Fibroblast of the conjunctiva (primary cell): ENCODE measurements at regions not wholly inside any gene's neighbourhood (a gene's known extent, or its start where the extent isn't known, plus 50 kb on each side); places are given as distances from the start of the nearest gene placed in this dataset.
"Not testable (repeated sequence)": the region's sequence is repeated elsewhere in the genome, so short reads cannot be mapped to it uniquely, and the experiment has no call there.

Source experiments
- DNase-seq: peaks from one replicate; pipeline ENCODE4 v3.0.0-alpha.2; 2010; ENCODE audit warnings: low read depth

DNA sequence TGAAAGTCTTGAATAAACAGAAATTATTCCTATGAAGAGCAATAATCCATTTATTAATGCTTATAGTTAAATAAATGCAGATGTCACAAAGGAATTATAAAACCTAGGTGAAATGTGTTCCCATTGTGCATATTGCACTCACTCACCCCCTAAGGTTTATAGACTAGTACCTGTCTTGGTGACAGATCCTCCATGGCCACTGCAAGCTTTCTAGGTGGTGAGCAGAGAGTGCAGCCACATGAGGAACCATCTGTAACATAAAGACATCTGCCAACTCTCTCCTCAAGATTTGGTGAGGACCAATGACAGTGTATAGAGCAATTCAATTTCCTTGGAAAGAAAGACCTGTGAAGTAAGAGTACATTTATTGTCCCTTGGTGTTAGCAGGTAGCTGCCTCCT, 616.4 kb downstream of the CENPC start:
- not testable (repeated sequence) for DNase-seq

DNA sequence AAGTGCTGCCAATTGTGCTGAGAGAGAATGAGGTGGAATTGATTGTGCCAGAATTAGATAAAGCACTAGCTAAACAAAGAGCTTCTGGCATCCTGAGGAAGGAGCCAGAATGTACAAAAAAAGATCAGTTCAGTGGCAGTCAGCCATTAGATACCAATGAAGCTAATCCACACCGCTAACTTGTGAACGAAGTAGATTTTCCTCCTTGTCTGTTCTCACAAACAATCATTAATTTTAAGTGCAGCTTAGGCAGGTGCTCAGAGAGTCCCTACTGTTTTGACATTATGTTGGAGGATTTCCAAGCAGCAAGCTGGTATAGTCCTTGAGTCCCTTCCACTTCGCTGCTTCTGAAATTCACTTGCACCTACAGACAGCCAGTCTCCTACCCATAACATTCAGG, 617.4 kb downstream of the CENPC start:
- no peak for DNase-seq

DNA sequence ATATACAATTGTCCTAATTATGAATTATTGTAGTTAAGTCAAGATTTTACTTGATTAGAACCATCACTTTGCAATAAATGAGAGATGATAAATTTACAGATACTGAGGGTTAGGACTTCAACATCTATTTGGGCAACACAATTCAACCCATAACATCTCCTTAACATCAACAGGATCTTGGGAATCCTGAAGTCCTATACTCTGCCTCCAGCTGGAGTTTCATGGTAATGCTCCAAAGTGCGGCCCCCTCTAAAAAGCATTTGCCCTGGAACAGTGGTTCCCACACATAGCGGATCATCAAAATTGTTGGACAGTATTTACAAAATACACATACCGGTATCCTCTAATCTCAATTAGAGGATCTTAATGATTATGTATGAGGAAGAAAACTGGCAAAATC, 618.6 kb downstream of the CENPC start:
- no peak for DNase-seq

DNA sequence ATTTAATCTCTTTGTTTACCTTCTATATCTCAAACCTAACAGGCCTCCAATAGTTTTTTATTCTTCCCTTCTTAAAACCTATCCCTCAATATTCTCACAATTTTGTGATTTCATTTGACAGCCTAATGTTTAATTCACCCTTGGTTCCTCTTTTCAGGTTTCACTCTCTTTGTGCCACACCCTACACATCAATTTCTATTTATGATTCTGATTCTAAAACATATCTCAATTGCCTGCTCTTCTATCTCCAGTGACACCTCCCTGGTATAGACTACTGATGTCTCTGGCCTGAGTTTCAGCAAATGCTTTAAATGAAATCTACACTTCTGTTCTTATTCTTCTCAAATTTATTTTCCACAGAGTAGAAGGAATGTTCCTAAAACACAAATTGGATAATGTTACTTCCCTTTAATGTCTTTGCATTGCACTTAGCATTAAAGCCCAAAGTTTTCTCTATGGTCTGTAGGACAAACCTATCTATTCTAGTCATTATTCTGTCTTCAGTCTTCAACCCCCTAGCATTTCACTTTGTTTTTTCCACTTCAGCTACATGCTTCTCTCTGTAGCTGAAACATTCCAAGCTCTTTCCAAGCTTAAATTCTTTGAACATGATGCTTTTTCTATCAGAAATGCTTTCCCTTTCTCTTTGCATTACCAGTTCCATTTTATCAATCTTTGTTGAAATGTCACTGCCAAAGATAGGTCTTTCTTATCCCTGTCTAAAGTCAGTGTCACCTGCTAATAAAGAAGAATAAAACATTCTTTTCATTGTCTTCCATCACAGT, 622.0 kb downstream of the CENPC start:
- DNase-seq, result no peak

DNA sequence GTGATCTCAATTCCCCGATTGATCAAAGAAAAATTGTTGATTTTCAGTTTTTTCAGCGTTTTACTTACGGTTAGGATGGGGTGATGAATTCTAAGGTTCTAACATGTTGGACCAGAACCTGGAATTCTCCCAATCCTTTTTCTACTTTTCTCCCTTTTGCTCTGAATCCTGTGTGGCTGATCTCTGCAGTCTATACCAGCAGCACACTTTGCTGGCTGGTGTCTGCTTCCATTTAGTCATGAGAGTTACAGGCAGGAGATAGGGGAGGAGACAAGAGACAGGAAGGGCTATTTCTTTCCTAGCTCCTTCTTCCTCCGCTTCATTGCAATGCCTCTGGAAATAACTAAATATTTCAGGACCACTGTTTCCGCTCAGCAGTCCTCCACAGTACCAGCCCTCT, 623.9 kb downstream of the CENPC start:
- no peak for DNase-seq

DNA sequence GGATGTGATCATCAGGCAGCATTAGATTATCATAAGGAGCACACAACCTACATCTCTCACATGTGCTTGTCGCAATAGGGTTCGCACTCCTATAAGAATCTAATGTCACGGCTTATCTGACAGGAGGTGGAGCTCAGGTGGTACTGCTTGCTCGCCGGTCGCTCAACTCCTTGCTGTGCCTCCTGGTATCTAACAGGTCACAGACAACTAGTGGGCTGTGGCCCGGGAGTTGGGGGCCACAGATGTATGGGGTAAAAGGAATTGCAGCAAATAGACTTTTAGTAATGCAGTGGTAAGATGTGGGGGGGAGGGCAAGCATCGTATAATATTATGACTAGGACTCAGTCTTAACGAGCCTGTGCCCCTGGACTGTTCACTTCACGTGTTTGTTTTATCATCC, 624.8 kb downstream of the CENPC start:
- DNase-seq, result no peak

DNA sequence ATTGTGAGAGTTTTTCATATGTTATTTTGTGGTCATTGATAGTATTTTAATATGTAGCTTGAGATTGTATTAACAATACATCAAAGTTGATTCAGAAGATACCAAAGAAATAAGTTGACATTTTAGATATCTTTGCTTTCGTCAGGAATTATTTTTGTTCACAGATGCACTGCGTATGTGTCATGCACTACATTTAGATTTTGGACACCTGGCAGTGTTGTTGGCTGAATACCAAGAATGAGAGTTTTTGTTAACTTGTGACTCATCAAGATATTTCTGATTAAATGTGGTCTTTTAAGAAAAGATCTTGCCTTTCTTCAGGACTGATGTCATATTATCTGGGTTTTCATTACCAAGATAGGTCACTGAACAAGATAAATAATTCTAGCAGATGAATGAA, 633.4 kb downstream of the CENPC start:
- DNase-seq, result no peak

DNA sequence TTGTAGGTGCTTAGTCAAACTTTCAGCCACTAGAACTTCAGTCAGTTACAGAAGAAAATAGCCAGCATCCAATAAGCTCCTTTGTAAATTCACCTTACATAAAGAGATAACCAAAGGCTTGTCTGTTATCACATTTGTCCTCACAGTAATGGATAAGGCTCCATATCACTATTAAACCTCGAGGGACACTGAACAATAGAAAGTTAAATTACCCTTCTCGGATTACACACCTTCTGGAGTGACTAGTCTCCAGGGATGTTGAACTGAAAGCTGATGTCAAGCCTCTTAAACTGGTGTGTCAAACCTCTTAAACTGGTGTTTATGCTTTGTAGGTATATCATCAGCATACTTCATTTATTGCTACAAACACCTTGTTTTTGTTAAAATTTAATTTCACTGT, 639.0 kb downstream of the CENPC start:
- no peak for DNase-seq

DNA sequence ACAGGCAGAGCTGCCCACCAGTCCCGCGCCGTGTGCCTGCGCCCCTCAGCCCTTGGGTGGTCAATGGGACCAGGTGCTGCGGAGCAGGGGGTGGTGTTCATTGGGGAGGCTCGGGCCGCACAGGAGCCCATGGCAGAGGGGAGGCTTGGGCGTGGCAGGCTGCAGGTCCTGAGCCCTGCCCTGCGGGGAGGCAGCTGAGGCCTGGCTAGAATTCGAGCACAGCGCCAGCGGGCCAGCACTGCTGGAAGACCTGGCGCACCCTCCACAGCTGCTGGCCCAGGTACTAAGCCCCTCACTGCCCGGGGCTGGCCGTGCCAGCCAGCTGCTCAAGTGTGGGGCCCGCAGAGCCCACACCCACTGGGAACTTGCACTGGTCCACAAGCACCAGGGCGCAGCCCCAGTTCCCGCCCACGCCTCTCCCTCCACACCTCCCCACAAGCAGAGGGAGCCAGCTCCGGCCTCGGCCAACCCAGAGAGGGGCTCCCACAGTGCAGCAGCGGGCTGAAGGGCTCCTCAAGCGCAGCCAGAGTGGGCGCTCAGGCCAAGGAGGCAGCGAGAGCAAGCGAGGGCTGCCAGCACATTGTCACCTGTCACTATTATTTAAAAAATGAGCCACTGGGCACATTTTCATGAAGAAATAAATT, 645.8 kb downstream of the CENPC start:
- no peak for DNase-seq

DNA sequence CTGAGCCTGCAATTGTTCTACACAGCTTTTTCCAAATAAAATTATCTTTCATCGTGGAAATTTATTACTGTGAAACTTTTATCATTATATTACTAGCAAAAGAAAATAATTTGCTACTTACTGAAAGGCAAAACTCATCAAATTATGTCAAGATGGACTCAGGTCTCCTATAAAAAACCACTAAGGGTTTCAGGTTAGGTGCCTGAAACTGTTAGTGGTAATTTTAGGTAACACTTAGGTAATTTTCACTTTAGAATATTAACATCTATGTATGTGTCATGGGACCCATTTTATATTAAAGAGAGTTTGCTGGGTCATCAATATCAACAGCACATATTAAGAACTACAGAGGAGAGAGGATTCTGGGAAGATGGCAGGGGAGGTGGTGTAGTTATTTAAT, 651.5 kb downstream of the CENPC start:
- no peak for DNase-seq

DNA sequence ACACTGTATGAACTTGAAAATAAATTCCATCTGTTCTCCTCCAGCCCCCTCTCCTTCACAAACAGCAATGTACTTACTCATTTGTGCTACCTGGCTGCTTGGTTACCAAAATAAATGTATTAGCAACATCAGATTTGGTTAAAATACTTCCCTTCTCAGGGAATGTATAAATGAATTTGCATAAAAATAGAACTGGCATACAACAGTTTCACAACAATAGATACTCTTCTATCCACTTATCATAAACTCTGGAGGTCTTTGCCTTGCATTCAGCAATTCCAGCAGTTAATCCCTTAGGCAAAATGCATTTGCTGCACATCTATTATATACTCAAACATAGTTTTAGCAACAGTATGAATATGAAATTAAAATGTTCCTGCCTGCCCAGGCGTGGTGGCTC, 658.2 kb downstream of the CENPC start:
- no peak for DNase-seq

DNA sequence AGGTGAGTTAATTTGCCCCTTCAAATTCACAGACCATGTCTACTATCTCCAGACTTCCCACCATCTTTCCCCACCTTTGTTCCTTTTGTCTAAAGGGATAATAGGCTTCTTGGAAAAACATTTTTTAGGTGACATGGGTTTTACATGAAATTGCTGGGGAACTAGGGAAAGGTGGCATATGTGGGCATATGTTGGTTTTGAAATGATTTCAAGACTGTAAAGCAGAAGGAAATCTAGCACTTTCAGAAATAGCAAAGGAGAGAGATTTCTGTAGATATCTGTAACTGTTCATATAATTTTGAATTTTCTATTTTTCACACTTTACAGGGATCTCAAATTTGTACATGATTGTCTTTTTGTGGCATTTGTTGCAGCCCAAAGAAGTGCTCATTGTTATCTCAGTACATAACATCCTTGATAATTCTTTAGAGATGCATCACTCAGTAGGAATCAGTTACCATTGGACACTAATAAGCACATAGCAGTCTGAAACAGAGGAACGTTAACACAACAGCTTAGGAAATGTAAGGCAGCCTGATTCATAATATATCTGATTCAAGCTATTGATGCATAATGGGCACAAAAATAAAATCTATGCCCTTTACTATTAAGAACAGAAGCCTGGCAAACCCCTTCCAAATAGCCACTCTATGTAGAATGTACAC, 659.7 kb downstream of the CENPC start:
- DNase-seq, result no peak

DNA sequence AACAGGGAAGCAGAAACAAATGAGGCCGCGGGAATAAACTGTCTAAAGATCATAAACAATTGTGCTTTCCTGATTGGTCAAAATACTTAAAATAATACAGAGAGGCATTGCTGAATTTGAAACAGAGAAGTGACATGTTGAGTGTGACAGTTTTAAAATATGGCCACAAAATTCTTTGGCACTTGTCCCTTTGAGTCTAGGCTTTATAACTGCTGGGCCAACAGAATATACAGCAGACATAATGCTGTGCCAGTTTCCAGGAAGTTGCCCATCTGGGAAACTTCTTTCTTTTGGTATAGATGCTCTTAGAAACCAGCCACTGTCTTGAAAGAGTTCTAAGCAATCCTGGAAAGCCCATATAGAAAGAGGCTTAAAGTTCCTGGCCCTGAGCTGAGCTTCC, 668.4 kb downstream of the CENPC start:
- DNase-seq, result no peak

DNA sequence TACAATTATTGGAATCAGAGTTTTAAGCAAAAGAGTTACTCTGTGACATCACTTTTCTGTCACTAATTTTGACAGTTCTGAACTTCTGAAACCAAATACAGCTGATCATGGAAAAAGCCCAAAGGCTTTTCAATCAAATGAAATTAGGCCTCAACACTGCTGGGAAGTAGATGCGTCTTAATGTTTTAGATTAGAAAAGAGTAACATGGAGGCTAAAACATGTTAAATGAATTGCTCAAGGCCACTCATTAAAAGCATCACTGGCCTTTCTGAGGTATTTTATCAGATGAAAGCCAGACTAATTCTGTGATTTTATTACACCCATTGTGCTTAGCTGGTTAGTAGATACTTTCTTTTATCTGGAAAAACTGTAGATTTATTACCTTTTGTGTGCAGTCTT, 672.6 kb downstream of the CENPC start:
- DNase-seq, result no peak

DNA sequence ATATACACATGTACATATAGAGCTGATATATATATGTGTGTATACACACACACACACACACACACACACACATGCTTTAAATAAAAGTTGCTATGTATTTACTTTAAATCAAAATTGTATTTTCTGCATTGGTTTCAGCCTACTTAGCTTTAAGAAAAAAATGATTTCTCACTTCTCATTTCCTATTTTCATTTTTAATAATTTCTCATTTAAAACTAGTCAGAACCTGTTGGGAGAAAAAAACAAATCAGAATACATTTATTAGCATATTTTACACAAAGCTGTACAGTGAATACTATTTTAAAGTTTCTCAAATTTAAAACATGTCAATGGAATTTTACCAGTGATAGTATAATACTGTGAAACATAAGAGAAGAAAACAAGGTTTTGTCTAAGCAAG, 681.8 kb downstream of the CENPC start:
- DNase-seq, result no peak

DNA sequence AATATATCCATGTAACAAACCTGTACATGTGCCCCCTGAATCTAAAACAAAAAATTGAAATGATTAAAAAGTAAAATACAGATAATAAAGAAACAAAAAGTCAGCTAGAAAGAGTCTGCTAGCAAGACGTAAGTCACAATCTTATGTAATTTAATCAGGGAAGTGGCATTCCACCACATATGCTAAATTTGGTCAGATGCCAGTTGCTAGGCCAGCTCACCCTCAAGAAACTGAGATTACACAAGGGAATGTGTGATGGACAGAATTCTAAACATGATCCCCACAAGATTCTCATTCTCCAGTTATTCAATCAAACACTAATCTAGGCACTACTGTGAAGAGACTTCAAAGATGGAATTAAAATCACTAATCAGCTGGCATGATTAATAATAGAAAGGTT, 689.3 kb downstream of the CENPC start:
- DNase-seq, result no peak

DNA sequence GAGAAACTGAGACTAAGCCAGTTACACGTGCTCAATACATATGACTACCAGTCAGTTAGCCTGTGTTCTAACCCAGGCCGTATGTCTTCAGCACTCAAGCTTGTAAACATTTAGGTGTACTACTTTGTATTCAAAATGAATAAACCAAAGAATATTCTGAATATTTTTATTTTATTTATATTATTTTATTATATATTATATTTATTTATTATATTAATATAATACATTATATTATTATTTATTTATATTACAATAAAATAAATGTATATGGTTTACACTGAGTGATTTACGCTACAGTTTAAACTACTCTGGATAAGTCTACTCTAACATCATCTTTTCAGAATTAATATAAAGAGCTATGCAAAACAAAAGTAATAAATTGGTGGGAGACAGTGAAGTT, 691.5 kb downstream of the CENPC start:
- DNase-seq, result no peak

DNA sequence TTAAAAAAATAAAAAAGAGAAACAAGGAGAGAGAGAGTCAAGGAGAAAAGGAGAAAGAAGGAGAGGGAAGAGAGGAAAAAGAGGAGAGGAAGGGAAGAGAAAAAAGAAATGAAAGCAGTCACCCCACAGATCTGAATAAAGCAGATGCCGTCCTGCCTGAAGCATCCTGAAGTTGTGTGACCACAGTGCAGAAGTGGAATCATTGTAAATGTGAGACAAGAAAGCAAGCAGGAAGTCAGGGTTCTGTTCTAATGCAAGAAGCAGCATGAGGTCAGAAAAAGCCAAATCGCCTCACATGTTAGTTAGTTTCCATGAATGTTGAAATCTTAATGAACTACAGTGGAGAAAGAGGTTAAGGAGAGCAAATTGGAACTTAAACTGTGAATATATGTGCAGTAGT, 692.5 kb downstream of the CENPC start:
- no peak for DNase-seq

DNA sequence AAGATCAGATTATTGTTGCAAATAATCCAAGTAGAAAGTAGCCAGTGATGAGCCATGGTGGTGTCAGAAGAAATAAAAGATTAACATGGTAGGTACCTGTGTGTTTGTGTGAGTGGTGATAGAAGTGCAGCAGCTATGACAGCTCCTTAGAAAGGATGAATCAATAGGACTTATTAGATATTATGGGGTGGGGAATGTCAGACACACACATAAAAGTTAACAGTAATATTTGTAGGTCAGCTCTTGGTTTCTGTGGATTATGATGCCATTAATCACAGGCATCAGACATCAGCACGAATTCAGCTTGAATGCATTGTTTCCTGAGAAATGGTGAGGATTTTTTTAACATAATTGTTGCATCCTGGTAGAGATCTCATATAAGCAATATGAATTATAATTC, 695.7 kb downstream of the CENPC start:
- no peak for DNase-seq

DNA sequence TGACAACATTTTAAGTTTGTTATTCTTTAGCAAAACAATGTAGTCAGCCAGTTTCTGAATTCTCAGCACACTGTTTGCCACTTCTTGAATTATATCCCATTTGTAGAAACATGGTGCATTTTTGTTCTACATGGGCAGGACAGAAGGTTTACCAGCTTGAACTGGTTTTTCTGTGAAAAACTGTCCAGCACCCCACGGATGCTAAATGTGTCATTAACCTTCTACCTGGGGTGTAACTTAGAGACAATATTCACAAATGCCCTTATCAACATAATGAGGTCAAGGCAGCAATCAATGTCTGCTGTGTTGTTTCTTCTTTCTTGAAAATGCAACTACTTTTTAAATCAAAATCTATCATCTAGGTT, 702.6 kb downstream of the CENPC start:
- no peak for DNase-seq

DNA sequence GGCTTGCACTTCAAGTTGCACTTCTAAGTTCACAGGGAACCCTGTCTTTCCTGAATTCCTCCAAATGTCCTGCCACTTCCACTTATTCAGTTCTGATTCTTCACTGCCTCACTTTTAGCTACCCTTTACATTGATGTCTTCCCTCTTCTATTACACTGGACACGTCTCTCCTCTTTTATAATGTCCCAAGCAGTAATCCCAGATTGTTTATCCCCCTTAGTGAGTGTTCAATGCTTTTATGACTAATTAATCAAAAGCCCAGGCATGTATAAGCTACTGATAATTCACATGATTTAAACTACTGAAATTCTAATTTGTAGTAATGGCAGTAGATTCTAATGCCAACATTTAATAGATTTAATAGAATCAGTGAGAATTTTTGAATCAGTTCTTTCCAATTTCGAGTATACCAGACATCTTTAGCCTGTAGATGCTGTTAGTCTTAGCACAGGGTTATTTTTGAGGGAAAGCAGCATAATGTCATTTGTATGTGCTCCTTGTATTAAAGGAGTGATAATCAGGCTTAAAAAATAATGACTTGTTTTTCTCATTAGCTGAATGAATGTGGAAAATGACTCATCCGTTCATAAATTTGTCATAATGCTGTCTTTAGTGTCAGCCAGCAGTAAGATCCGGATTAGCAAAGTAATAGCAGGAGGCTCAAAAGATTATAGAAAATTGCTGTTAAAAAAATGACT, 703.1 kb downstream of the CENPC start:
- no peak for DNase-seq

DNA sequence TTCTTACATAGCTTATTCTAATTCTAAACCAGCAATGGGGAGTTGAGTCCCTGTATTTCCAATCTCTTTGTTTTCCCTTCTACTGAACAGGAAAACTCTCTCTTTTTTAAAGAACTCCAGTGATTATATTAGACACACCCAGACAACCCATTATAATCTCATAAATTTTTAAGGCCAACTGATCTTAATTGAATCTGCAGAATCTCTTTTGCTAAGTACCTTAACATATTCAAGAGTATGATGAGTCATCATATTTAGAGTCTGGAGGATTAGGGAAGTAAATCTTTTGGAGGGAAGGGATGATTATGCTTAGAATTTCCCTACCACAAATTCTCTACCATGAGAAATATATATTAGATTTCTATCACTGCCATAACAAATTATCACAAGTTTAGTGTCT, 705.1 kb downstream of the CENPC start:
- DNase-seq, result no peak
